Loucy (cell line): ENCODE measurements at regions not wholly inside any gene's neighbourhood (a gene's known extent, or its start where the extent isn't known, plus 50 kb on each side); places are given as distances from the start of the nearest gene placed in this dataset.

Experiments
- H2AFZ ChIP-seq: fragments of 200-600 bp; sonication (generic); 2 replicates; pipeline ENCODE4 v1.6.0; 2016; ENCODE audit warnings: antibody characterized with exemption, mild to moderate bottlenecking, low read length, moderate library complexity
- H3F3A ChIP-seq: fragments of 200-600 bp; 2 replicates; pipeline ENCODE4 v1.6.0; 2016; ENCODE audit warnings: antibody characterized with exemption, low read depth, mild to moderate bottlenecking
- H3K27me3 ChIP-seq: fragments of 200-600 bp; sonication (generic); 2 replicates; pipeline ENCODE4 v1.6.1; 2014; ENCODE audit warnings: low read length, mild to moderate bottlenecking; ENCODE audit not compliant: insufficient read depth, poor library complexity, severe bottlenecking
- H3K36me3 ChIP-seq: fragments of 200-600 bp; sonication (generic); 2 replicates; pipeline ENCODE4 v1.6.1; 2016; ENCODE audit warnings: low read length; ENCODE audit not compliant: insufficient read depth
- H3K4me1 ChIP-seq: fragments of 200-600 bp; sonication (generic); 2 replicates; pipeline ENCODE4 v1.5.1; 2014; ENCODE audit warnings: low read length, mild to moderate bottlenecking; ENCODE audit not compliant: insufficient read depth, poor library complexity, severe bottlenecking
- H3K4me2 ChIP-seq: fragments of 200-600 bp; sonication (generic); 2 replicates; pipeline ENCODE4 v1.6.0; 2014; ENCODE audit warnings: antibody characterized with exemption, low read length, low read depth, mild to moderate bottlenecking; ENCODE audit not compliant: poor library complexity, severe bottlenecking
- H3K4me3 ChIP-seq: fragments of 200-600 bp; sonication (generic); 2 replicates; pipeline ENCODE4 v1.5.1; 2014; ENCODE audit warnings: low read length, mild to moderate bottlenecking, mixed read lengths; ENCODE audit not compliant: poor library complexity, severe bottlenecking
- H3K79me2 ChIP-seq: fragments of 200-600 bp; sonication (generic); 2 replicates; pipeline ENCODE4 v1.6.1; 2014; ENCODE audit warnings: low read length; ENCODE audit not compliant: insufficient read depth
- H3K9ac ChIP-seq: fragments of 200-600 bp; sonication (generic); 2 replicates; pipeline ENCODE4 v1.6.0; 2014; ENCODE audit warnings: mild to moderate bottlenecking, low read depth, low read length, moderate library complexity; ENCODE audit not compliant: poor library complexity, severe bottlenecking
- H3K9me2 ChIP-seq: fragments of 200-600 bp; sonication (generic); replicated peaks from 2 replicates; pipeline ENCODE4 v1.6.1; 2016; ENCODE audit warnings: low read depth, low read length, mixed read lengths
- H3K9me3 ChIP-seq: fragments of 200-600 bp; sonication (generic); 2 replicates; pipeline ENCODE4 v1.6.1; 2014; ENCODE audit warnings: mild to moderate bottlenecking, antibody characterized with exemption, low read length, low read depth; ENCODE audit not compliant: insufficient read depth
- H4K20me1 ChIP-seq: fragments of 200-600 bp; sonication (generic); 2 replicates; pipeline ENCODE4 v1.6.0; 2014; ENCODE audit warnings: antibody characterized with exemption, low read length, mild to moderate bottlenecking; ENCODE audit not compliant: insufficient read depth, poor library complexity, severe bottlenecking
- EZH2phosphoT487 ChIP-seq: fragments of 200-600 bp; IDR thresholded peaks from 2 replicates; pipeline ENCODE4 v1.6.1; 2018; ENCODE audit warnings: antibody characterized with exemption, mild to moderate bottlenecking, moderate library complexity, borderline replicate concordance
- TF ChIP-seq, protein P1 (sequence below): fragments of 200-600 bp; sonication (generic); conservative IDR thresholded peaks from 2 replicates; pipeline ENCODE4 v1.5.1; 2014; ENCODE audit warnings: mild to moderate bottlenecking, antibody characterized with exemption, low read length

DNA sequence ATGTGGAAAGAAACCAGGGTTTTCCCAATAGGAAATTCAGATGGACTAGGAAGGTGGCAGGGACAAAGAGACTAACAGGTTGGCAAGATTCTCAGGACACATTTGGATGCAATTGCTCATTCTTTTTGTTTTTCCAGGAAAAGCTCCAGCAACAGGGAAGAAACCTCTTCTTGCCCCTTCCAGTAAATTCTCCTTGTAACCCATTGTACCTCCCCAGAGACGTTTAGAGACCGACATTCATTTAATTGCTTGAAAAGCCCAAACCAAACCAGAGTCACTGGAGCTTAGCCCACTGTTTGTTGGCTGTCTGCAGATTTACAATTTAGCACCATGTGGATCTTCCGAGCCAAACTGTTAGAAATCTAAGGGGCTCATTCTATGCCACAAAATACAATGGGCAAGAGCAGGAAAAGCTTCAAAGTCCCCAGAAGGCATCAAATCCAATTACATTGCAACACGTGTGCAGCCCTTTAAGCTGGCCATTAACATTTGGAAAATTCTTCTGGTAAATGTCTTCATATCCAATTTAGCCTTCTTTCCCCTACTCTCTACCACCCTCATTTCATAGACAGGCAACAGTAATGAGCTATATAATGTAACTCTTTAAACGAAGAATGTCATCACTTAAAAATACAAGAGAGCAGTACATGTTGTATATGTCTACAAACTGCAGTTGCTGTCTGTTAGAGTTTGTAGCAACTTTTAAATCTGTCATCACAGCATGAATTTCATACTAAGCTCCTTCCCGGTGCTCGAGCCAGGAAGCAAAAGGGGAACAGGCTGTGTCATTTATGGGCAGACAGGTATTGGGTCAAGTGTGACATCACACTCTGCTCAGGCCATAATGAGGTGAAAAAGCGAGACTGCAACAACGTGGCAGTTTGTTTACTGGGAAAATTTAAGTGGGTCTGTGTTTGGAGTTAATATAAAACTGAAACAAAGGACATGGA, 235.6 kb upstream of the HNRNPA3 start:
- no peak overlapping the region for H2AFZ ChIP-seq
- no peak overlapping the region for H3K4me2 ChIP-seq
- H3K9me3 ChIP-seq, result no peaks in the 10 kb centered on the region
- H3K4me1 ChIP-seq, result peaks cover 3% of the 10 kb centered on the region
- no peaks in the 10 kb centered on the region for H3K79me2 ChIP-seq
- TF ChIP-seq, protein P1, sequence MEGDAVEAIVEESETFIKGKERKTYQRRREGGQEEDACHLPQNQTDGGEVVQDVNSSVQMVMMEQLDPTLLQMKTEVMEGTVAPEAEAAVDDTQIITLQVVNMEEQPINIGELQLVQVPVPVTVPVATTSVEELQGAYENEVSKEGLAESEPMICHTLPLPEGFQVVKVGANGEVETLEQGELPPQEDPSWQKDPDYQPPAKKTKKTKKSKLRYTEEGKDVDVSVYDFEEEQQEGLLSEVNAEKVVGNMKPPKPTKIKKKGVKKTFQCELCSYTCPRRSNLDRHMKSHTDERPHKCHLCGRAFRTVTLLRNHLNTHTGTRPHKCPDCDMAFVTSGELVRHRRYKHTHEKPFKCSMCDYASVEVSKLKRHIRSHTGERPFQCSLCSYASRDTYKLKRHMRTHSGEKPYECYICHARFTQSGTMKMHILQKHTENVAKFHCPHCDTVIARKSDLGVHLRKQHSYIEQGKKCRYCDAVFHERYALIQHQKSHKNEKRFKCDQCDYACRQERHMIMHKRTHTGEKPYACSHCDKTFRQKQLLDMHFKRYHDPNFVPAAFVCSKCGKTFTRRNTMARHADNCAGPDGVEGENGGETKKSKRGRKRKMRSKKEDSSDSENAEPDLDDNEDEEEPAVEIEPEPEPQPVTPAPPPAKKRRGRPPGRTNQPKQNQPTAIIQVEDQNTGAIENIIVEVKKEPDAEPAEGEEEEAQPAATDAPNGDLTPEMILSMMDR, result no peak
- no peak for TF ChIP-seq EZH2phosphoT487
- no peak overlapping the region for H3K4me3 ChIP-seq
- no peaks in the 10 kb centered on the region for H3K9me2 ChIP-seq
- no peaks in the 10 kb centered on the region for H3K36me3 ChIP-seq
- H4K20me1 ChIP-seq, result no peaks in the 10 kb centered on the region
- no peak overlapping the region for H3K9ac ChIP-seq
- H3K27me3 ChIP-seq, result no peaks in the 10 kb centered on the region
- H3F3A ChIP-seq, result no peaks in the 10 kb centered on the region

- no peak overlapping the region for H2AFZ ChIP-seq
- no peak overlapping the region for H3K4me2 ChIP-seq
- H3K9me3 ChIP-seq, result no peaks in the 10 kb centered on the region
- no peaks in the 10 kb centered on the region for H3F3A ChIP-seq
- H3K9me2 ChIP-seq, result no peaks in the 10 kb centered on the region
- peaks cover 3% of the 10 kb centered on the region for H3K4me1 ChIP-seq
- H3K9ac ChIP-seq, result no peak overlapping the region
- no peaks in the 10 kb centered on the region for H3K79me2 ChIP-seq
- no peaks in the 10 kb centered on the region for H3K36me3 ChIP-seq
- TF ChIP-seq EZH2phosphoT487, result no peak
- TF ChIP-seq, protein P1, result no peak
- no peak overlapping the region for H3K4me3 ChIP-seq
- H3K27me3 ChIP-seq, result no peaks in the 10 kb centered on the region
- H4K20me1 ChIP-seq, result no peaks in the 10 kb centered on the region
Measured at GRCh38 chr2:176978921-176979320, 233.7 kb upstream of the HNRNPA3 start.

- Histone ChIP-seq H3K79me2 (no peaks in the 10 kb centered on the region), H3F3A (no peaks in the 10 kb centered on the region), H2AFZ (no peak overlapping the region), H3K9ac (no peak overlapping the region), H3K4me2 (no peak overlapping the region), H3K9me2 (no peaks in the 10 kb centered on the region), H3K27me3 (no peaks in the 10 kb centered on the region), H3K9me3 (no peaks in the 10 kb centered on the region), H3K4me1 (peaks cover 3% of the 10 kb centered on the region), H3K4me3 (no peak overlapping the region), H4K20me1 (no peaks in the 10 kb centered on the region), H3K36me3 (no peaks in the 10 kb centered on the region)
- TF ChIP-seq, protein P1, result no peak
- TF ChIP-seq EZH2phosphoT487, result no peak
Measured at GRCh38 chr2:176979981-176980710, 232.4 kb upstream of the HNRNPA3 start.
